Tibial artery (tissue), 4 donors: ENCODE measurements at regions not wholly inside any gene's neighbourhood (a gene's known extent, or its start where the extent isn't known, plus 50 kb on each side); places are given as distances from the start of the nearest gene placed in this dataset.
"Not testable (repeated sequence)": the region's sequence is repeated elsewhere in the genome, so short reads cannot be mapped to it uniquely, and the experiment has no call there.

Experiments used
- DNase-seq, 2 donors: peaks; one replicate each; pipeline ENCODE4 v3.0.0-alpha.2; 2019
- H3K27ac ChIP-seq, 2 donors: fragments of 200-600 bp; sonication (generic) in 1 of 2; 1 replicate in 1 of 2; 2 replicates in 1 of 2; pipeline ENCODE4 v1.5.1; 2018 to 2019; ENCODE audit warnings: mild to moderate bottlenecking in 1 of 2
- H3K27me3 ChIP-seq, 2 donors: fragments of 200-600 bp; sonication (generic) in 1 of 2; one replicate each; pipeline versions ENCODE4 v1.5.1 to v1.6.0; 2016 to 2019
- H3K36me3 ChIP-seq, 3 donors: fragments of 200-600 bp; sonication (generic) in 2 of 3; one replicate each; pipeline ENCODE4 v1.5.1; 2016 to 2019; ENCODE audit warnings: mild to moderate bottlenecking in 2 of 3
- H3K4me1 ChIP-seq, 4 donors: fragments of 200-600 bp; sonication (generic) in 2 of 4; 1 replicate in 3 of 4; 2 replicates in 1 of 4; pipeline ENCODE4 v1.5.1; 2016 to 2019
- H3K4me3 ChIP-seq, 2 donors: fragments of 200-600 bp; sonication (generic) in 1 of 2; 1 replicate in 1 of 2; 2 replicates in 1 of 2; pipeline ENCODE4 v1.5.1; 2018 to 2019; ENCODE audit warnings: mild to moderate bottlenecking in 2 of 2
- H3K9me3 ChIP-seq, 3 donors: fragments of 200-600 bp; sonication (generic) in 1 of 3; one replicate each; pipeline ENCODE4 v1.5.1; 2016 to 2019
- intact Hi-C: fragments of 100-400 bp; cut with DNase I; formaldehyde crosslinking; loops from one replicate; pipeline ENCODE4 v1.15.0; 2023; ENCODE audit warnings: low total_unique reads
- TF ChIP-seq, protein P1 (sequence below), 2 experiments: fragments of 200-600 bp in 1 of 2; fragments of 450-650 bp in 1 of 2; IDR thresholded peaks; one replicate each; pipeline ENCODE4 v1.5.1; 2017 to 2019; ENCODE audit warnings: antibody characterized with exemption in 2 of 2, mild to moderate bottlenecking in 1 of 2, moderate library complexity in 1 of 2

- no peaks in the 10 kb centered on the region for H3K27me3 ChIP-seq
- TF ChIP-seq, protein P1, sequence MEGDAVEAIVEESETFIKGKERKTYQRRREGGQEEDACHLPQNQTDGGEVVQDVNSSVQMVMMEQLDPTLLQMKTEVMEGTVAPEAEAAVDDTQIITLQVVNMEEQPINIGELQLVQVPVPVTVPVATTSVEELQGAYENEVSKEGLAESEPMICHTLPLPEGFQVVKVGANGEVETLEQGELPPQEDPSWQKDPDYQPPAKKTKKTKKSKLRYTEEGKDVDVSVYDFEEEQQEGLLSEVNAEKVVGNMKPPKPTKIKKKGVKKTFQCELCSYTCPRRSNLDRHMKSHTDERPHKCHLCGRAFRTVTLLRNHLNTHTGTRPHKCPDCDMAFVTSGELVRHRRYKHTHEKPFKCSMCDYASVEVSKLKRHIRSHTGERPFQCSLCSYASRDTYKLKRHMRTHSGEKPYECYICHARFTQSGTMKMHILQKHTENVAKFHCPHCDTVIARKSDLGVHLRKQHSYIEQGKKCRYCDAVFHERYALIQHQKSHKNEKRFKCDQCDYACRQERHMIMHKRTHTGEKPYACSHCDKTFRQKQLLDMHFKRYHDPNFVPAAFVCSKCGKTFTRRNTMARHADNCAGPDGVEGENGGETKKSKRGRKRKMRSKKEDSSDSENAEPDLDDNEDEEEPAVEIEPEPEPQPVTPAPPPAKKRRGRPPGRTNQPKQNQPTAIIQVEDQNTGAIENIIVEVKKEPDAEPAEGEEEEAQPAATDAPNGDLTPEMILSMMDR (IDR thresholded peaks at IDR 0.05), result no peak
- no peaks in the 10 kb centered on the region for H3K36me3 ChIP-seq
- DNase-seq, result no peak
- intact Hi-C loops, result no loop called here
- no peaks in the 10 kb centered on the region for H3K9me3 ChIP-seq
- H3K27ac ChIP-seq, result no peak overlapping the region
- H3K4me3 ChIP-seq, result no peak overlapping the region
- H3K4me1 ChIP-seq, result no peaks in the 10 kb centered on the region
Observed at GRCh38 chrX:17986977-17987376, 125.9 kb upstream of the RAI2 start.

GRCh38 chrX:17986440-17986839 is 125.3 kb upstream of the RAI2 start:
- no peaks in the 10 kb centered on the region for H3K36me3 ChIP-seq
- intact Hi-C loops, result no loop called here
- H3K4me3 ChIP-seq, result no peak overlapping the region
- H3K27me3 ChIP-seq, result no peaks in the 10 kb centered on the region
- no peaks in the 10 kb centered on the region for H3K4me1 ChIP-seq
- no peak overlapping the region for H3K27ac ChIP-seq
- no peaks in the 10 kb centered on the region for H3K9me3 ChIP-seq
- no peak for DNase-seq
- TF ChIP-seq, protein P1 (IDR thresholded peaks at IDR 0.05), result no peak

- TF ChIP-seq, protein P1 (IDR thresholded peaks at IDR 0.05), result no peak
- DNase-seq, result no peak
- Histone ChIP-seq H3K4me1 (no peaks in the 10 kb centered on the region), H3K9me3 (no peaks in the 10 kb centered on the region), H3K27me3 (no peaks in the 10 kb centered on the region), H3K36me3 (no peaks in the 10 kb centered on the region), H3K27ac (no peak overlapping the region), H3K4me3 (no peak overlapping the region)
- intact Hi-C loops, result no loop called here
Observed at GRCh38 chrX:17984415-17984814, 123.3 kb upstream of the RAI2 start.

GRCh38 chrX:17983389-17983788 is 122.3 kb upstream of the RAI2 start:
- no peaks in the 10 kb centered on the region for H3K36me3 ChIP-seq
- no peak overlapping the region for H3K27ac ChIP-seq
- no peaks in the 10 kb centered on the region for H3K4me1 ChIP-seq
- no peak overlapping the region for H3K4me3 ChIP-seq
- intact Hi-C loops, result no loop called here
- no peaks in the 10 kb centered on the region for H3K27me3 ChIP-seq
- TF ChIP-seq, protein P1 (IDR thresholded peaks at IDR 0.05), result no peak
- DNase-seq, result no peak
- H3K9me3 ChIP-seq, result no peaks in the 10 kb centered on the region

- H3K9me3 ChIP-seq, result no peaks in the 10 kb centered on the region
- no peaks in the 10 kb centered on the region for H3K4me1 ChIP-seq
- no peak for DNase-seq
- TF ChIP-seq, protein P1 (IDR thresholded peaks at IDR 0.05), result no peak
- intact Hi-C loops, result no loop called here
- H3K36me3 ChIP-seq, result no peaks in the 10 kb centered on the region
- H3K27ac ChIP-seq, result no peak overlapping the region
- H3K27me3 ChIP-seq, result no peaks in the 10 kb centered on the region
- no peak overlapping the region for H3K4me3 ChIP-seq
Observed at GRCh38 chrX:17977696-17978095, 116.6 kb upstream of the RAI2 start.

GRCh38 chrX:17976955-17977354 is 115.9 kb upstream of the RAI2 start:
- Histone ChIP-seq H3K4me1 (no peaks in the 10 kb centered on the region), H3K36me3 (no peaks in the 10 kb centered on the region), H3K9me3 (no peaks in the 10 kb centered on the region), H3K27ac (no peak overlapping the region), H3K27me3 (no peaks in the 10 kb centered on the region), H3K4me3 (no peak overlapping the region)
- no peak for DNase-seq
- intact Hi-C loops, result no loop called here
- TF ChIP-seq, protein P1 (IDR thresholded peaks at IDR 0.05), result no peak

GRCh38 chrX:17975349-17975748 is 114.3 kb upstream of the RAI2 start:
- H3K4me1 ChIP-seq, H3K9me3 ChIP-seq, H3K27me3 ChIP-seq, H3K4me3 ChIP-seq, intact Hi-C loops, H3K27ac ChIP-seq, H3K36me3 ChIP-seq, DNase-seq: not testable (repeated sequence)
